ENCODE measurements at regions not wholly inside any gene's neighbourhood (a gene's known extent, or its start where the extent isn't known, plus 50 kb on each side); places are given as distances from the start of the nearest gene placed in this dataset.

- H3K79me2 ChIP-seq (ENCODE audit: insufficient read depth, low read length): no peaks in the 10 kb centered on the region
- H4K20me1 ChIP-seq (ENCODE audit: insufficient read depth, low read length, poor library complexity, severe bottlenecking): no peaks in the 10 kb centered on the region
- H3K27me3 ChIP-seq (ENCODE audit: insufficient read depth, low read length, poor library complexity, severe bottlenecking): no peaks in the 10 kb centered on the region
- no peak overlapping the region for H3K4me2 ChIP-seq (ENCODE audit: low read depth, low read length, poor library complexity, severe bottlenecking)
- no peaks in the 10 kb centered on the region for H3K36me3 ChIP-seq (ENCODE audit: insufficient read depth, low read length)
- H3K9me2 ChIP-seq (replicated peaks; ENCODE audit: low read depth, low read length): no peaks in the 10 kb centered on the region
- H3K4me3 ChIP-seq (ENCODE audit: low read length, poor library complexity, severe bottlenecking): no peak overlapping the region
- no peaks in the 10 kb centered on the region for H3F3A ChIP-seq (ENCODE audit: low read depth)
- H3K9ac ChIP-seq (ENCODE audit: low read depth, low read length, poor library complexity, severe bottlenecking): no peak overlapping the region
- H3K4me1 ChIP-seq (ENCODE audit: insufficient read depth, low read length, poor library complexity, severe bottlenecking): no peaks in the 10 kb centered on the region
- no peak for TF ChIP-seq CTCF (conservative IDR thresholded peaks at IDR 0.05; ENCODE audit: low read length)
- TF ChIP-seq EZH2phosphoT487 (IDR thresholded peaks at IDR 0.05; ENCODE audit: borderline replicate concordance): no peak
- no peak overlapping the region for H2AFZ ChIP-seq (ENCODE audit: low read length)
- H3K9me3 ChIP-seq (ENCODE audit: insufficient read depth, low read depth, low read length): no peaks in the 10 kb centered on the region
These were observed 1180.7 kb upstream of the CRIM1 start for GRCh38 chr2:35174845-35175244.

- Histone ChIP-seq H2AFZ (ENCODE audit: low read length) (no peak overlapping the region), H4K20me1 (ENCODE audit: insufficient read depth, low read length, poor library complexity, severe bottlenecking) (no peaks in the 10 kb centered on the region)
- TF ChIP-seq EZH2phosphoT487 (IDR thresholded peaks at IDR 0.05; ENCODE audit: borderline replicate concordance) (no peak), CTCF (conservative IDR thresholded peaks at IDR 0.05; ENCODE audit: low read length) (no peak)
These were observed 1182.9 kb upstream of the CRIM1 start for GRCh38 chr2:35172687-35173086.

GRCh38 chr2:35168351-35168750 is 1187.2 kb upstream of the CRIM1 start:
- H3K9ac ChIP-seq (ENCODE audit: low read depth, low read length, poor library complexity, severe bottlenecking): no peak overlapping the region
- TF ChIP-seq CTCF (conservative IDR thresholded peaks at IDR 0.05; ENCODE audit: low read length): 0 out of 2 replicates have a peak, but pooled peaks have one; percentile 17
- TF ChIP-seq EZH2phosphoT487 (IDR thresholded peaks at IDR 0.05; ENCODE audit: borderline replicate concordance): no peak
- H3K4me2 ChIP-seq (ENCODE audit: low read depth, low read length, poor library complexity, severe bottlenecking): no peak overlapping the region
- no peaks in the 10 kb centered on the region for H3K36me3 ChIP-seq (ENCODE audit: insufficient read depth, low read length)
- no peaks in the 10 kb centered on the region for H3K27me3 ChIP-seq (ENCODE audit: insufficient read depth, low read length, poor library complexity, severe bottlenecking)
- no peaks in the 10 kb centered on the region for H3F3A ChIP-seq (ENCODE audit: low read depth)
- H3K9me3 ChIP-seq (ENCODE audit: insufficient read depth, low read depth, low read length): no peaks in the 10 kb centered on the region
- H3K79me2 ChIP-seq (ENCODE audit: insufficient read depth, low read length): no peaks in the 10 kb centered on the region
- no peaks in the 10 kb centered on the region for H3K4me1 ChIP-seq (ENCODE audit: insufficient read depth, low read length, poor library complexity, severe bottlenecking)
- H3K9me2 ChIP-seq (replicated peaks; ENCODE audit: low read depth, low read length): no peaks in the 10 kb centered on the region
- H3K4me3 ChIP-seq (ENCODE audit: low read length, poor library complexity, severe bottlenecking): no peak overlapping the region
- no peak overlapping the region for H2AFZ ChIP-seq (ENCODE audit: low read length)
- no peaks in the 10 kb centered on the region for H4K20me1 ChIP-seq (ENCODE audit: insufficient read depth, low read length, poor library complexity, severe bottlenecking)

More at GRCh38 chr2:35172687-35173086, 1182.9 kb upstream of the CRIM1 start:
- no peaks in the 10 kb centered on the region for H3F3A ChIP-seq (ENCODE audit: low read depth)
- H3K9me2 ChIP-seq (replicated peaks; ENCODE audit: low read depth, low read length): no peaks in the 10 kb centered on the region
- H3K9ac ChIP-seq (ENCODE audit: low read depth, low read length, poor library complexity, severe bottlenecking): no peak overlapping the region
- H3K79me2 ChIP-seq (ENCODE audit: insufficient read depth, low read length): no peaks in the 10 kb centered on the region
- H3K4me3 ChIP-seq (ENCODE audit: low read length, poor library complexity, severe bottlenecking): no peak overlapping the region
- H3K4me1 ChIP-seq (ENCODE audit: insufficient read depth, low read length, poor library complexity, severe bottlenecking): no peaks in the 10 kb centered on the region
- no peak overlapping the region for H3K4me2 ChIP-seq (ENCODE audit: low read depth, low read length, poor library complexity, severe bottlenecking)
- H3K27me3 ChIP-seq (ENCODE audit: insufficient read depth, low read length, poor library complexity, severe bottlenecking): no peaks in the 10 kb centered on the region
- no peaks in the 10 kb centered on the region for H3K36me3 ChIP-seq (ENCODE audit: insufficient read depth, low read length)
- H3K9me3 ChIP-seq (ENCODE audit: insufficient read depth, low read depth, low read length): no peaks in the 10 kb centered on the region
